T-helper 1 cell treated with Interleukin-12 subunit alpha and Interleukin-12 subunit beta and Interleukin-4 antibody, amounts not matched to agents 30 μg/mL and 1 μg/mL, for 36 hours (primary cell): ENCODE measurements at regions not wholly inside any gene's neighbourhood (a gene's known extent, or its start where the extent isn't known, plus 50 kb on each side); places are given as distances from the start of the nearest gene placed in this dataset.

ENCODE experiments used
- H3K27ac Mint-ChIP-seq: one replicate; pipeline ENCODE4 v1.8.0; 2021; ENCODE audit warnings: mild to moderate bottlenecking, mixed read lengths
- H3K27me3 Mint-ChIP-seq: one replicate; pipeline ENCODE4 v1.8.0; 2021; ENCODE audit warnings: low read depth, mixed read lengths
- H3K36me3 Mint-ChIP-seq: one replicate; pipeline ENCODE4 v1.8.0; 2021; ENCODE audit warnings: low read depth, mixed read lengths
- H3K4me1 Mint-ChIP-seq: one replicate; pipeline ENCODE4 v1.8.0; 2021; ENCODE audit warnings: low read depth, mixed read lengths
- H3K4me3 Mint-ChIP-seq: one replicate; pipeline ENCODE4 v1.8.0; 2021; ENCODE audit warnings: mild to moderate bottlenecking, moderate library complexity, mixed read lengths
- H3K9me3 Mint-ChIP-seq: one replicate; pipeline ENCODE4 v1.8.0; 2021; ENCODE audit warnings: mixed read lengths

- peaks cover 40% of the 10 kb centered on the region for H3K4me1 Mint-ChIP-seq
- peaks cover 5% of the 10 kb centered on the region for H3K36me3 Mint-ChIP-seq
- H3K27me3 Mint-ChIP-seq: no peaks in the 10 kb centered on the region
- no peaks in the 10 kb centered on the region for H3K9me3 Mint-ChIP-seq
- H3K4me3 Mint-ChIP-seq: no peak overlapping the region
- no peak overlapping the region for H3K27ac Mint-ChIP-seq
These were observed 53.2 kb upstream of the KLF13 start for GRCh38 chr15:31273258-31273941.

GRCh38 chr15:31274496-31275330 lies 51.9 kb upstream of the KLF13 start:
- peak overlapping the region; percentile 31 for H3K27ac Mint-ChIP-seq
- H3K4me1 Mint-ChIP-seq: peaks cover 35% of the 10 kb centered on the region
- peaks cover 5% of the 10 kb centered on the region for H3K36me3 Mint-ChIP-seq
- no peaks in the 10 kb centered on the region for H3K9me3 Mint-ChIP-seq
- no peaks in the 10 kb centered on the region for H3K27me3 Mint-ChIP-seq
- no peak overlapping the region for H3K4me3 Mint-ChIP-seq

GRCh38 chr15:31275331-31276262 lies 51.0 kb upstream of the KLF13 start:
- Mint-ChIP-seq H3K27me3 (no peaks in the 10 kb centered on the region), H3K9me3 (no peaks in the 10 kb centered on the region), H3K36me3 (no peaks in the 10 kb centered on the region), H3K27ac (peak overlapping the region; percentile 31), H3K4me1 (peaks cover 27% of the 10 kb centered on the region), H3K4me3 (no peak overlapping the region)

GRCh38 chr15:31276596-31277298 lies 49.9 kb upstream of the KLF13 start:
- Mint-ChIP-seq H3K27me3 (no peaks in the 10 kb centered on the region), H3K27ac (no peak overlapping the region), H3K36me3 (no peaks in the 10 kb centered on the region), H3K4me3 (no peak overlapping the region), H3K9me3 (no peaks in the 10 kb centered on the region), H3K4me1 (peaks cover 15% of the 10 kb centered on the region)
